K562 (cell line): ENCODE measurements at regions not wholly inside any gene's neighbourhood (a gene's known extent, or its start where the extent isn't known, plus 50 kb on each side); places are given as distances from the start of the nearest gene placed in this dataset.

Source experiments
- DACH1 ChIP-seq: fragments of 450-650 bp; IDR thresholded peaks from 2 replicates; pipeline ENCODE4 v1.6.1; 2018; ENCODE audit not compliant: partially characterized antibody
- EP400 ChIP-seq: fragments of 450-650 bp; IDR thresholded peaks from 2 replicates; pipeline ENCODE4 v1.6.1; 2017; ENCODE audit warnings: antibody characterized with exemption, mild to moderate bottlenecking, moderate library complexity
- HMGN3 ChIP-seq: IDR thresholded peaks from 2 replicates; pipeline ENCODE4 v1.6.1; 2011; ENCODE audit warnings: borderline replicate concordance, low read depth, mild to moderate bottlenecking, mixed read lengths, low read length; ENCODE audit not compliant: insufficient read length; ENCODE audit errors: extremely low read depth
- KAT8 ChIP-seq: fragments of 450-650 bp; IDR thresholded peaks from 2 replicates; pipeline ENCODE4 v1.6.1; 2016; ENCODE audit warnings: low read depth, mild to moderate bottlenecking
- NBN ChIP-seq: fragments of 450-650 bp; IDR thresholded peaks from 2 replicates; pipeline ENCODE4 v1.6.1; 2016; ENCODE audit warnings: low read depth, mild to moderate bottlenecking
- POLR2B ChIP-seq: fragments of 450-650 bp; IDR thresholded peaks from 2 replicates; pipeline ENCODE4 v1.6.1; 2018; ENCODE audit warnings: low read depth; ENCODE audit not compliant: partially characterized antibody
- RCOR1 ChIP-seq, 2 experiments: IDR thresholded peaks; 2 replicates each; pipeline ENCODE4 v1.6.1; 2012; ENCODE audit warnings: low read depth in 2 of 2, low read length in 2 of 2, borderline replicate concordance in 1 of 2, improper control_type of control experiment in 1 of 2
- SMARCE1 ChIP-seq: fragments of 450-650 bp; IDR thresholded peaks from 2 replicates; pipeline ENCODE4 v1.7.1; 2016; ENCODE audit warnings: mild to moderate bottlenecking
- STAT5A ChIP-seq: IDR thresholded peaks from 2 replicates; pipeline ENCODE4 v1.6.1; 2012; ENCODE audit warnings: low read length, inconsistent platforms, borderline replicate concordance
- TAF1 ChIP-seq: IDR thresholded peaks from 2 replicates; pipeline ENCODE4 v1.6.1; 2011; ENCODE audit warnings: mild to moderate bottlenecking, low read length, moderate library complexity; ENCODE audit not compliant: insufficient read depth, control insufficient read depth, severe bottlenecking; ENCODE audit errors: extremely low read depth
- ZFP30 ChIP-seq: fragments of 250-450 bp; sonication (Bioruptor Pico); IDR thresholded peaks from 2 replicates; pipeline ENCODE4 v1.8.0; 2022; ENCODE audit warnings: moderate library complexity, mild to moderate bottlenecking, inconsistent platforms, borderline replicate concordance
- ZFP36 ChIP-seq: fragments of 150-350 bp; IDR thresholded peaks from 2 replicates; pipeline ENCODE4 v1.6.1; 2018; ENCODE audit warnings: low read length, low read depth; ENCODE audit not compliant: partially characterized antibody
- ZNF561 ChIP-seq: fragments of 450-650 bp; formaldehyde crosslinking; conservative IDR thresholded peaks from 2 replicates; pipeline ENCODE4 v1.4.0; 2020; ENCODE audit warnings: mild to moderate bottlenecking, moderate library complexity
- ZNF644 ChIP-seq: fragments of 200-800 bp; sonication (Bioruptor generic); IDR thresholded peaks from 2 replicates; pipeline ENCODE4 v1.6.1; 2016; ENCODE audit warnings: low read depth, missing genetic modification characterization, missing compliant biosample characterization
- TF ChIP-seq, protein P1 (sequence below): fragments of 250-450 bp; sonication (Bioruptor Pico); IDR thresholded peaks from 2 replicates; pipeline ENCODE4 v1.9.0; 2021; ENCODE audit warnings: mild to moderate bottlenecking
- TF ChIP-seq, protein P2 (sequence below): sonication (generic); formaldehyde crosslinking; IDR thresholded peaks from 2 replicates; pipeline ENCODE4 v1.8.1; 2023; ENCODE audit warnings: mild to moderate bottlenecking, missing genetic modification reagents
- TF ChIP-seq, protein P3 (sequence below), 2 experiments: IDR thresholded peaks; 2 replicates each; pipeline ENCODE4 v1.6.1; 2012; ENCODE audit warnings: improper control_type of control experiment in 2 of 2, low read depth in 2 of 2, low read length in 2 of 2, borderline replicate concordance in 1 of 2
- TF ChIP-seq, protein P4 (sequence below): fragments of 450-650 bp; IDR thresholded peaks from 2 replicates; pipeline ENCODE4 v1.6.1; 2016; ENCODE audit warnings: missing biosample characterization, missing genetic modification characterization

DNA sequence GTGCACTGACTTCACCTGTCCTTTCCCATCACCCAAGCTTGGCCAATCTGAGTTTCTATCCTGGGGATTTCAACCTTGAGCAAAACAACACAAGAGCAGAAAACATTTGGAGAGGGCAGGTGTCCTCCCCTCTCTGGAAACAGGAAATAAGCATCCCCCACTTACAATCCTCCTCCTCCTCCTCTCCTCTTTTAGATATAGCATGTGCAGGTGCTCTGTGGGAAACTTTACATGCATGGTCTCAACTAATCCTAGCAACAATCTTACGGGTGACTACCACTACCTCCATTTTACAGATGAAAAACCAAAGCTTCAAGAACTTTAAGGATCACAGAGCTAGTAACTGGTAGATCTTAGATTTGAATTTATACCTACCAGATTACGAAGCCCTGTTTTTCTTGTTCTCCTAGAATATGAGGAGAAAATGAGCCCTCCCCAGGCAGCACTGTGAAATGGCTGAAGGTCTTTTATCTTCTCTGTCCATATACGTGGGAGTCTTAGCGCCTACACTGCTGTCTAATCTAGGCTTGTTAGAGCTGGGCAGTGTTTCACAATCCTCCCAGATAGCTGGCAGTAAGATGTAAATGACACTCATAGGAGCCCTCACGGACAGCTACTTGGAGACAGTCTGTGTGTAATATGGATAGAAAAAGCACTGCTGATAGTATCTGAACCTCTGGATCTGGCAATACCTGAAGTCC, 301.2 kb upstream of the PROK2 start (continued):
- TF ChIP-seq ZNF561 (CRISPR knock-in tag): no peak
- peak; percentile 57 for TF ChIP-seq DACH1
- peak; percentile 93 for TF ChIP-seq STAT5A
- TF ChIP-seq RCOR1 (IDR thresholded peaks at IDR 0.05; ENCODE audit: borderline replicate concordance in 1 of 2, low read depth in 2 of 2, low read length in 2 of 2): peak; percentile 91 to 96
- TF ChIP-seq, protein P1, sequence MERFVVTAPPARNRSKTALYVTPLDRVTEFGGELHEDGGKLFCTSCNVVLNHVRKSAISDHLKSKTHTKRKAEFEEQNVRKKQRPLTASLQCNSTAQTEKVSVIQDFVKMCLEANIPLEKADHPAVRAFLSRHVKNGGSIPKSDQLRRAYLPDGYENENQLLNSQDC (CRISPR knock-in tag): no peak
- TF ChIP-seq, protein P2, sequence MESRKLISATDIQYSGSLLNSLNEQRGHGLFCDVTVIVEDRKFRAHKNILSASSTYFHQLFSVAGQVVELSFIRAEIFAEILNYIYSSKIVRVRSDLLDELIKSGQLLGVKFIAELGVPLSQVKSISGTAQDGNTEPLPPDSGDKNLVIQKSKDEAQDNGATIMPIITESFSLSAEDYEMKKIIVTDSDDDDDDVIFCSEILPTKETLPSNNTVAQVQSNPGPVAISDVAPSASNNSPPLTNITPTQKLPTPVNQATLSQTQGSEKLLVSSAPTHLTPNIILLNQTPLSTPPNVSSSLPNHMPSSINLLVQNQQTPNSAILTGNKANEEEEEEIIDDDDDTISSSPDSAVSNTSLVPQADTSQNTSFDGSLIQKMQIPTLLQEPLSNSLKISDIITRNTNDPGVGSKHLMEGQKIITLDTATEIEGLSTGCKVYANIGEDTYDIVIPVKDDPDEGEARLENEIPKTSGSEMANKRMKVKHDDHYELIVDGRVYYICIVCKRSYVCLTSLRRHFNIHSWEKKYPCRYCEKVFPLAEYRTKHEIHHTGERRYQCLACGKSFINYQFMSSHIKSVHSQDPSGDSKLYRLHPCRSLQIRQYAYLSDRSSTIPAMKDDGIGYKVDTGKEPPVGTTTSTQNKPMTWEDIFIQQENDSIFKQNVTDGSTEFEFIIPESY (CRISPR knock-in tag): no peak
- TF ChIP-seq TAF1: no peak
- peak; percentile 85 for TF ChIP-seq ZNF644
- no peak for TF ChIP-seq POLR2B
- TF ChIP-seq NBN: peak; percentile 65; the same call in 1 of the 2 replicates
- 0 out of 2 replicates have a peak, but pooled peaks have one; percentile 55 for TF ChIP-seq KAT8
- peak; percentile 16 for TF ChIP-seq ZFP36
- peak; percentile 84 for TF ChIP-seq HMGN3
- TF ChIP-seq, protein P3, sequence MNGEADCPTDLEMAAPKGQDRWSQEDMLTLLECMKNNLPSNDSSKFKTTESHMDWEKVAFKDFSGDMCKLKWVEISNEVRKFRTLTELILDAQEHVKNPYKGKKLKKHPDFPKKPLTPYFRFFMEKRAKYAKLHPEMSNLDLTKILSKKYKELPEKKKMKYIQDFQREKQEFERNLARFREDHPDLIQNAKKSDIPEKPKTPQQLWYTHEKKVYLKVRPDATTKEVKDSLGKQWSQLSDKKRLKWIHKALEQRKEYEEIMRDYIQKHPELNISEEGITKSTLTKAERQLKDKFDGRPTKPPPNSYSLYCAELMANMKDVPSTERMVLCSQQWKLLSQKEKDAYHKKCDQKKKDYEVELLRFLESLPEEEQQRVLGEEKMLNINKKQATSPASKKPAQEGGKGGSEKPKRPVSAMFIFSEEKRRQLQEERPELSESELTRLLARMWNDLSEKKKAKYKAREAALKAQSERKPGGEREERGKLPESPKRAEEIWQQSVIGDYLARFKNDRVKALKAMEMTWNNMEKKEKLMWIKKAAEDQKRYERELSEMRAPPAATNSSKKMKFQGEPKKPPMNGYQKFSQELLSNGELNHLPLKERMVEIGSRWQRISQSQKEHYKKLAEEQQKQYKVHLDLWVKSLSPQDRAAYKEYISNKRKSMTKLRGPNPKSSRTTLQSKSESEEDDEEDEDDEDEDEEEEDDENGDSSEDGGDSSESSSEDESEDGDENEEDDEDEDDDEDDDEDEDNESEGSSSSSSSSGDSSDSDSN (IDR thresholded peaks at IDR 0.05; ENCODE audit: borderline replicate concordance in 1 of 2, low read depth in 2 of 2, low read length in 2 of 2): no peak
- TF ChIP-seq EP400: peak; percentile 38; the same call in 1 of the 2 replicates
- TF ChIP-seq ZFP30: no peak
- TF ChIP-seq SMARCE1: peak; percentile 97
- TF ChIP-seq, protein P4, sequence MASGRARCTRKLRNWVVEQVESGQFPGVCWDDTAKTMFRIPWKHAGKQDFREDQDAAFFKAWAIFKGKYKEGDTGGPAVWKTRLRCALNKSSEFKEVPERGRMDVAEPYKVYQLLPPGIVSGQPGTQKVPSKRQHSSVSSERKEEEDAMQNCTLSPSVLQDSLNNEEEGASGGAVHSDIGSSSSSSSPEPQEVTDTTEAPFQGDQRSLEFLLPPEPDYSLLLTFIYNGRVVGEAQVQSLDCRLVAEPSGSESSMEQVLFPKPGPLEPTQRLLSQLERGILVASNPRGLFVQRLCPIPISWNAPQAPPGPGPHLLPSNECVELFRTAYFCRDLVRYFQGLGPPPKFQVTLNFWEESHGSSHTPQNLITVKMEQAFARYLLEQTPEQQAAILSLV (tag): peak; percentile 65; the same call in 1 of the 2 replicates
